Mesenchymal stem cell (in vitro differentiated cells and primary cell): ENCODE measurements at regions not wholly inside any gene's neighbourhood (a gene's known extent, or its start where the extent isn't known, plus 50 kb on each side); places are given as distances from the start of the nearest gene placed in this dataset.
A peak's percentile ranks its signal among the peaks of the same experiment; 100 is the strongest.

Experiments
- DNase-seq: peaks from one replicate; pipeline ENCODE4 v3.0.0-alpha.2; 2013
- H2AFZ ChIP-seq: one replicate; pipeline ENCODE4 v1.6.1; 2013; ENCODE audit warnings: low read depth, mild to moderate bottlenecking, control low read depth, inconsistent platforms, low read length, moderate library complexity
- H2AK5ac ChIP-seq: 2 replicates; pipeline ENCODE4 v1.6.1; 2013; ENCODE audit warnings: low read length, moderate library complexity, mild to moderate bottlenecking, inconsistent platforms; ENCODE audit not compliant: severe bottlenecking
- H2BK120ac ChIP-seq: one replicate; pipeline ENCODE4 v1.6.1; 2013; ENCODE audit warnings: low read depth, mild to moderate bottlenecking, inconsistent platforms, low read length, moderate library complexity
- H2BK12ac ChIP-seq, 2 experiments: one replicate each; pipeline ENCODE4 v1.6.1; 2013; ENCODE audit warnings: inconsistent platforms in 2 of 2, low read length in 2 of 2, mild to moderate bottlenecking in 2 of 2, moderate library complexity in 2 of 2, control low read depth in 1 of 2
- H2BK15ac ChIP-seq: one replicate; pipeline ENCODE4 v1.6.1; 2013; ENCODE audit warnings: mild to moderate bottlenecking, low read depth, inconsistent platforms; ENCODE audit not compliant: poor library complexity, severe bottlenecking
- H2BK5ac ChIP-seq: 2 replicates; pipeline ENCODE4 v1.6.1; 2013; ENCODE audit warnings: low read depth, mild to moderate bottlenecking, low read length, control low read depth, inconsistent platforms; ENCODE audit not compliant: poor library complexity, severe bottlenecking
- H3K14ac ChIP-seq, 2 experiments: one replicate each; pipeline ENCODE4 v1.6.1; 2013; ENCODE audit warnings: inconsistent platforms in 2 of 2, low read length in 2 of 2, control low read depth in 1 of 2, mild to moderate bottlenecking in 1 of 2, moderate library complexity in 1 of 2
- H3K18ac ChIP-seq, 2 experiments: one replicate each; pipeline ENCODE4 v1.6.1; 2013; ENCODE audit warnings: inconsistent platforms in 2 of 2, low read length in 2 of 2, control low read depth in 1 of 2, low read depth in 1 of 2, mild to moderate bottlenecking in 1 of 2
- H3K23ac ChIP-seq, 2 experiments: one replicate each; pipeline ENCODE4 v1.6.1; 2013; ENCODE audit warnings: inconsistent platforms in 2 of 2, low read length in 2 of 2, mild to moderate bottlenecking in 2 of 2, moderate library complexity in 2 of 2, control low read depth in 1 of 2
- H3K27ac ChIP-seq: 2 replicates; pipeline ENCODE4 v1.5.1; 2013; ENCODE audit warnings: mild to moderate bottlenecking, moderate library complexity, low read length, control low read depth, inconsistent platforms; ENCODE audit not compliant: poor library complexity, severe bottlenecking
- H3K27me3 ChIP-seq, 2 experiments: 2 replicates each; pipeline versions ENCODE4 v1.6.1 to v1.7.0; 2013; ENCODE audit warnings: low read length in 2 of 2, mild to moderate bottlenecking in 2 of 2, moderate library complexity in 2 of 2, control low read depth in 1 of 2, inconsistent platforms in 1 of 2; ENCODE audit not compliant: control insufficient read depth in 1 of 2, insufficient read depth in 1 of 2
- H3K36me3 ChIP-seq, 2 experiments: 2 replicates each; pipeline versions ENCODE4 v1.6.1 to v1.7.0; 2013; ENCODE audit warnings: low read length in 2 of 2, control low read depth in 1 of 2, inconsistent platforms in 1 of 2, low read depth in 1 of 2, mild to moderate bottlenecking in 1 of 2; ENCODE audit not compliant: insufficient read depth in 2 of 2, control insufficient read depth in 1 of 2
- H3K4ac ChIP-seq, 2 experiments: one replicate each; pipeline ENCODE4 v1.6.1; 2013; ENCODE audit warnings: inconsistent platforms in 2 of 2, low read length in 2 of 2, mild to moderate bottlenecking in 2 of 2, moderate library complexity in 2 of 2, control low read depth in 1 of 2, low read depth in 1 of 2
- H3K4me1 ChIP-seq: 2 replicates; pipeline ENCODE4 v1.6.1; 2013; ENCODE audit warnings: low read depth, low read length, control low read depth; ENCODE audit not compliant: control insufficient read depth, insufficient read depth
- H3K4me2 ChIP-seq: 2 replicates; pipeline ENCODE4 v1.6.1; 2013; ENCODE audit warnings: low read length, mild to moderate bottlenecking, inconsistent platforms; ENCODE audit not compliant: poor library complexity, severe bottlenecking
- H3K4me3 ChIP-seq, 2 experiments: 2 replicates each; pipeline versions ENCODE4 v1.5.1 to v1.7.0; 2013; ENCODE audit warnings: low read length in 2 of 2, mild to moderate bottlenecking in 2 of 2, control low read depth in 1 of 2, low read depth in 1 of 2; ENCODE audit not compliant: insufficient read depth in 1 of 2
- H3K79me1 ChIP-seq: replicated peaks from 2 replicates; pipeline ENCODE4 v1.6.1; 2013; ENCODE audit warnings: mild to moderate bottlenecking, control low read depth, low read length, inconsistent platforms; ENCODE audit not compliant: poor library complexity, severe bottlenecking
- H3K9ac ChIP-seq: 2 replicates; pipeline ENCODE4 v1.7.0; 2013; ENCODE audit warnings: mild to moderate bottlenecking, low read length, moderate library complexity
- H3K9me3 ChIP-seq: 2 replicates; pipeline ENCODE4 v1.7.0; 2013; ENCODE audit warnings: mild to moderate bottlenecking, low read length; ENCODE audit not compliant: control insufficient read depth
- H4K8ac ChIP-seq: one replicate; pipeline ENCODE4 v1.6.1; 2013; ENCODE audit warnings: inconsistent platforms, mild to moderate bottlenecking, low read length, moderate library complexity
- H4K91ac ChIP-seq: one replicate; pipeline ENCODE4 v1.6.1; 2013; ENCODE audit warnings: mild to moderate bottlenecking, low read length, inconsistent platforms
- WGBS: methylation state at CpG from one replicate; pipeline ENCODE4 v1.1.7; 2013; ENCODE audit warnings: mixed read lengths; 5-methylcytosine and 5-hydroxymethylcytosine counted together

DNA sequence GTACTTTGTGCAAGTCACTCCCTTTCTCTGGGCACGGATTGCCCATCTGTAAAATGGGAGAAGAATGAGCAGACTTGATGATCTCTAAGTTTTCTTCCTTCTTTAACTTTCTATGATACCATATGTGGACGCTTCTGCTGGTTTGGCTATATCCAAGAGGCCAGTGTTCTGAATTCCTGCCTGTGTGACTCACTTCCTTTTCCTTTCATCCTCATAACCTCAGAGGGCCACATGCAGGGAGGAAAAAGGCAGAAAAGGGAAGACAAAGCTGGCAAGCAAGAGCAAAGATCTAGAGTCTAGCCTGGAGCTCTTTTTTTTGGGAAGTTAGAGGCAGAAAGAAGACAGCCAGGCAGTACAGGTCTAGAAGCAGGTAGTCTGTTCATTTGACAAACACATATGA is 151.2 kb downstream of the OMA1 start:
- Histone ChIP-seq H3K79me1 (no peaks in the 10 kb centered on the region), H3K18ac (peak overlapping the region; percentile 80 to 87), H2BK5ac (peak overlapping the region; percentile 89), H3K9me3 (no peaks in the 10 kb centered on the region), H2BK120ac (peak overlapping the region; percentile 66), H3K27me3 (no peaks in the 10 kb centered on the region), H2BK15ac (no peak overlapping the region), H3K4me3 (peak overlapping the region in 1 of 2 experiments; percentile 3), H3K27ac (peak overlapping the region; percentile 95), H4K8ac (peak overlapping the region; percentile 60), H3K23ac (no peak overlapping the region), H3K4ac (peak overlapping the region in 1 of 2 experiments; percentile 64), H3K4me1 (peaks cover 11% of the 10 kb centered on the region), H3K4me2 (no peak overlapping the region), H4K91ac (peak overlapping the region; percentile 93), H2BK12ac (peak overlapping the region; percentile 72 to 94), H2AK5ac (peak overlapping the region; percentile 70), H3K14ac (no peak overlapping the region), H2AFZ (no peak overlapping the region), H3K36me3 (no peaks in the 10 kb centered on the region), H3K9ac (peak overlapping the region; percentile 74)
- WGBS = 0% methylated on average over 1 of the region's 2 CpGs
- peak; percentile 85 for DNase-seq

DNA sequence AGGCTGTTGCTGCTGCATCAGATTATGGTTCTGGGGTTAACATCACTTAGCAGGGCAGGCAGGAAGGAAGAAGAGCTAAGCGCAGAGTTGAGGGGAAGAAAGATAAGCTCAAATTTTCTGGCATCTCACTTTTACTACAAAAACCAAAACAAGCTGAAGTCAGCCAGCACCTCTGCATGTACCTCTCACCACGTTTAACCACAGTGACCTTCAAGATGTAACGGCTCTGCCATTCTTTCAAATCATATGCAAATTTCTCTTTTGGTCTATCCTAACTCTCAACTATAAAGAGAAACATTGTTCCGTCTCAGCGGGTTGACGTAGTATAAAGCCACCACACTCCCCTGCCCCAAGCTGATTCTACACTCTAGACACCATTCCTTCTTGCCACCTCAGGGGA is 154.4 kb downstream of the OMA1 start:
- H2AFZ ChIP-seq = no peak overlapping the region
- H3K36me3 ChIP-seq = no peaks in the 10 kb centered on the region
- no peaks in the 10 kb centered on the region for H3K79me1 ChIP-seq
- H3K27ac ChIP-seq = no peak overlapping the region
- peak overlapping the region; percentile 52 for H2AK5ac ChIP-seq
- DNase-seq = no peak
- no peak overlapping the region for H4K8ac ChIP-seq
- H3K9me3 ChIP-seq = no peaks in the 10 kb centered on the region
- H3K4me1 ChIP-seq = peaks cover 6% of the 10 kb centered on the region
- WGBS = 85% methylated on average over 6 of the region's 6 CpGs
- no peak overlapping the region for H2BK15ac ChIP-seq
- no peak overlapping the region for H2BK5ac ChIP-seq
- no peak overlapping the region for H3K4me3 ChIP-seq
- H3K9ac ChIP-seq = no peak overlapping the region
- H3K18ac ChIP-seq = peak overlapping the region in 1 of 2 experiments; percentile 23
- no peaks in the 10 kb centered on the region for H3K27me3 ChIP-seq
- H3K4me2 ChIP-seq = no peak overlapping the region
- no peak overlapping the region for H3K23ac ChIP-seq
- H2BK12ac ChIP-seq = no peak overlapping the region
- H3K4ac ChIP-seq = peak overlapping the region in 1 of 2 experiments; percentile 49
- H2BK120ac ChIP-seq = no peak overlapping the region
- H3K14ac ChIP-seq = no peak overlapping the region
- no peak overlapping the region for H4K91ac ChIP-seq

DNA sequence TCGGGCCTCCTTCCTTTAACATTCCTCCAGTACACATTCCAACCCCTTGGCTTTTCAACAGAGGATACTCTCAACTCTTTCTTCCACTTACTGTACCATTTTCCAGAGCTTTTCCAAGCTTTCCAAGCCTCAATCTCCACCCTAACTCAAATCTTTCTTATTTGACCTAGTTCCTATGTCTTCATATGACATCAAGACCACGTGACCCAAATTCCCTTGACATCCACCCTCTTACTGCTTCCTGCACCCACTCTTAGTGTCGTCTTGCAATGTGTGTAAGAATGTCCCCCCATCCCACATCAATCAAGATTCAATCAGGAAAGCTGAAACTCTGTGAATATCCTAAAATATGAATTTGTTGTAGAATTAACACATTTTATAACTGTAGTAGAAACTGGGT is 155.0 kb downstream of the OMA1 start:
- no peak overlapping the region for H2BK12ac ChIP-seq
- peaks cover 6% of the 10 kb centered on the region for H3K4me1 ChIP-seq
- WGBS = 92% methylated on average over 3 of the region's 3 CpGs

DNA sequence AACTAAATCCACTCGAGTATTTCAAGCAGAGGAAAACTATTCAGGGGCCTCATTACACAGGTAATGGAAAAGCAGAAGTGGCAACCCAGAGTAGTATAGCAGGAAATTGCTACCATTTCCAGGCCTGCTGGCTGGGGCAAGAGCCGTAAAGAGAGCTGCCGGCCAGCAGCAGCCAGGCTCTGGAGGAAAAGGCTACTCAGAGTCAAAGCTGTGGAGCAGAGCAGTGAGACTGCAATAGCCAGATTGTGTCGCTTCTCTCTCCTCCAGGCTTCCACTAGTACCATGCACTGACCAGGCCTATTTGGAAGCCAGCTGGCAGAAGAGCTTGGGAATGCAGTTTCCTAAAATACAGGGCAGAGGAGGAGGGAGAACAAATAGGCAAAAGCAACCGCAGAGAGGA is 155.5 kb downstream of the OMA1 start:
- Histone ChIP-seq H2AFZ (no peak overlapping the region), H3K9me3 (no peaks in the 10 kb centered on the region), H3K4me3 (no peak overlapping the region), H4K91ac (no peak overlapping the region), H3K18ac (no peak overlapping the region), H3K4me1 (peaks cover 2% of the 10 kb centered on the region), H3K79me1 (no peaks in the 10 kb centered on the region), H4K8ac (no peak overlapping the region), H2BK15ac (no peak overlapping the region), H3K4me2 (no peak overlapping the region), H3K27ac (no peak overlapping the region), H3K27me3 (no peaks in the 10 kb centered on the region), H3K4ac (no peak overlapping the region), H2AK5ac (no peak overlapping the region), H2BK5ac (no peak overlapping the region), H3K23ac (no peak overlapping the region), H3K9ac (no peak overlapping the region), H2BK120ac (no peak overlapping the region), H2BK12ac (no peak overlapping the region), H3K14ac (no peak overlapping the region), H3K36me3 (no peaks in the 10 kb centered on the region)
- 54% methylated on average over 5 of the region's 5 CpGs for WGBS
- DNase-seq = no peak

More for the DNA sequence above, 155.0 kb downstream of the OMA1 start:
- no peak overlapping the region for H2AK5ac ChIP-seq
- H3K14ac ChIP-seq = no peak overlapping the region
- H3K27me3 ChIP-seq = no peaks in the 10 kb centered on the region
- no peak overlapping the region for H2BK120ac ChIP-seq
- H3K4me3 ChIP-seq = no peak overlapping the region
- no peak for DNase-seq
- H4K8ac ChIP-seq = no peak overlapping the region
- H2BK5ac ChIP-seq = no peak overlapping the region
- no peaks in the 10 kb centered on the region for H3K36me3 ChIP-seq
- no peak overlapping the region for H3K27ac ChIP-seq
- H3K4me2 ChIP-seq = no peak overlapping the region
- H3K79me1 ChIP-seq = no peaks in the 10 kb centered on the region
- H3K4ac ChIP-seq = no peak overlapping the region
- no peak overlapping the region for H3K23ac ChIP-seq
- H4K91ac ChIP-seq = no peak overlapping the region
- no peak overlapping the region for H2AFZ ChIP-seq
- no peaks in the 10 kb centered on the region for H3K9me3 ChIP-seq
- no peak overlapping the region for H3K18ac ChIP-seq
- no peak overlapping the region for H3K9ac ChIP-seq
- H2BK15ac ChIP-seq = no peak overlapping the region
